ENCODE measurements at regions not wholly inside any gene's neighbourhood (a gene's known extent, or its start where the extent isn't known, plus 50 kb on each side); places are given as distances from the start of the nearest gene placed in this dataset.

- H3K9me3 ChIP-seq (ENCODE audit: control insufficient read depth in 2 of 2, insufficient read depth in 1 of 2, low read depth in 1 of 2, low read length in 1 of 2): no peaks in the 10 kb centered on the region
- H3K4me3 ChIP-seq (ENCODE audit: low read depth in 1 of 3, low read length in 3 of 3): no peak overlapping the region
- H3K27ac ChIP-seq (ENCODE audit: low read depth in 1 of 3, low read length in 2 of 3): no peak overlapping the region
- no peaks in the 10 kb centered on the region for H3K36me3 ChIP-seq (ENCODE audit: control insufficient read depth in 3 of 3, insufficient read depth in 2 of 3, low read depth in 1 of 3, low read length in 3 of 3)
- DNase-seq (no peak), FAIRE-seq (no peak)
- no peaks in the 10 kb centered on the region for H3K4me1 ChIP-seq (ENCODE audit: control insufficient read depth in 3 of 3, insufficient read depth in 2 of 3, low read depth in 1 of 3, low read length in 2 of 3)
- H3K27me3 ChIP-seq (ENCODE audit: control insufficient read depth in 3 of 3, insufficient read depth in 3 of 3, low read length in 3 of 3): no peaks in the 10 kb centered on the region
- WGBS, 3 donors: 68 to 78% (median 74%) methylated on average over 7 of the region's 7 CpGs
Measured at GRCh38 chr5:118606940-118607339, 381.4 kb downstream of the DTWD2 start.

GRCh38 chr5:118605761-118606160 lies 382.6 kb downstream of the DTWD2 start:
- DNase-seq (no peak), FAIRE-seq (no peak)
- Histone ChIP-seq H3K9me3 (ENCODE audit: control insufficient read depth in 2 of 2, insufficient read depth in 1 of 2, low read depth in 1 of 2, low read length in 1 of 2) (no peaks in the 10 kb centered on the region), H3K36me3 (ENCODE audit: control insufficient read depth in 3 of 3, insufficient read depth in 2 of 3, low read depth in 1 of 3, low read length in 3 of 3) (no peaks in the 10 kb centered on the region), H3K27me3 (ENCODE audit: control insufficient read depth in 3 of 3, insufficient read depth in 3 of 3, low read length in 3 of 3) (no peaks in the 10 kb centered on the region), H3K4me1 (ENCODE audit: control insufficient read depth in 3 of 3, insufficient read depth in 2 of 3, low read depth in 1 of 3, low read length in 2 of 3) (no peaks in the 10 kb centered on the region), H3K27ac (ENCODE audit: low read depth in 1 of 3, low read length in 2 of 3) (no peak overlapping the region), H3K4me3 (ENCODE audit: low read depth in 1 of 3, low read length in 3 of 3) (no peak overlapping the region)
- 81 to 95% (median 82%) methylated on average over 3 of the region's 3 CpGs for WGBS, 3 donors

GRCh38 chr5:118604106-118604505 lies 384.2 kb downstream of the DTWD2 start:
- H3K36me3 ChIP-seq (ENCODE audit: control insufficient read depth in 3 of 3, insufficient read depth in 2 of 3, low read depth in 1 of 3, low read length in 3 of 3): no peaks in the 10 kb centered on the region
- DNase-seq (no peak), FAIRE-seq (no peak)
- H3K27ac ChIP-seq (ENCODE audit: low read depth in 1 of 3, low read length in 2 of 3): no peak overlapping the region
- H3K4me1 ChIP-seq (ENCODE audit: control insufficient read depth in 3 of 3, insufficient read depth in 2 of 3, low read depth in 1 of 3, low read length in 2 of 3): no peaks in the 10 kb centered on the region
- 44 to 89% (median 65%) methylated on average over 2 of the region's 2 CpGs for WGBS, 3 donors
- no peak overlapping the region for H3K4me3 ChIP-seq (ENCODE audit: low read depth in 1 of 3, low read length in 3 of 3)
- no peaks in the 10 kb centered on the region for H3K27me3 ChIP-seq (ENCODE audit: control insufficient read depth in 3 of 3, insufficient read depth in 3 of 3, low read length in 3 of 3)
- no peaks in the 10 kb centered on the region for H3K9me3 ChIP-seq (ENCODE audit: control insufficient read depth in 2 of 2, insufficient read depth in 1 of 2, low read depth in 1 of 2, low read length in 1 of 2)

- Histone ChIP-seq H3K9me3 (ENCODE audit: control insufficient read depth in 2 of 2, insufficient read depth in 1 of 2, low read depth in 1 of 2, low read length in 1 of 2) (no peaks in the 10 kb centered on the region), H3K27ac (ENCODE audit: low read depth in 1 of 3, low read length in 2 of 3) (no peak overlapping the region), H3K4me1 (ENCODE audit: control insufficient read depth in 3 of 3, insufficient read depth in 2 of 3, low read depth in 1 of 3, low read length in 2 of 3) (no peaks in the 10 kb centered on the region), H3K36me3 (ENCODE audit: control insufficient read depth in 3 of 3, insufficient read depth in 2 of 3, low read depth in 1 of 3, low read length in 3 of 3) (no peaks in the 10 kb centered on the region), H3K4me3 (ENCODE audit: low read depth in 1 of 3, low read length in 3 of 3) (no peak overlapping the region), H3K27me3 (ENCODE audit: control insufficient read depth in 3 of 3, insufficient read depth in 3 of 3, low read length in 3 of 3) (no peaks in the 10 kb centered on the region)
- DNase-seq (no peak), FAIRE-seq (no peak)
- WGBS, 3 donors: 87 to 96% (median 87%) methylated on average over 3 of the region's 3 CpGs
Measured at GRCh38 chr5:118603278-118603677, 385.1 kb downstream of the DTWD2 start.

- DNase-seq: no peak
- H3K9me3 ChIP-seq (ENCODE audit: control insufficient read depth in 2 of 2, insufficient read depth in 1 of 2, low read depth in 1 of 2, low read length in 1 of 2): no peaks in the 10 kb centered on the region
- H3K4me1 ChIP-seq (ENCODE audit: control insufficient read depth in 3 of 3, insufficient read depth in 2 of 3, low read depth in 1 of 3, low read length in 2 of 3): no peaks in the 10 kb centered on the region
- no peak overlapping the region for H3K4me3 ChIP-seq (ENCODE audit: low read depth in 1 of 3, low read length in 3 of 3)
- H3K27ac ChIP-seq (ENCODE audit: low read depth in 1 of 3, low read length in 2 of 3): no peak overlapping the region
- FAIRE-seq: no peak
- no peaks in the 10 kb centered on the region for H3K27me3 ChIP-seq (ENCODE audit: control insufficient read depth in 3 of 3, insufficient read depth in 3 of 3, low read length in 3 of 3)
- WGBS, 3 donors: 82 to 88% (median 87%) methylated on average over 3 of the region's 3 CpGs
- H3K36me3 ChIP-seq (ENCODE audit: control insufficient read depth in 3 of 3, insufficient read depth in 2 of 3, low read depth in 1 of 3, low read length in 3 of 3): no peaks in the 10 kb centered on the region
Measured at GRCh38 chr5:118598311-118598710, 390.0 kb downstream of the DTWD2 start.

GRCh38 chr5:118597543-118597942 lies 390.8 kb downstream of the DTWD2 start:
- WGBS, 3 donors: 50 to 60% (median 60%) methylated on average over 3 of the region's 3 CpGs
- Histone ChIP-seq H3K27ac (ENCODE audit: low read depth in 1 of 3, low read length in 2 of 3) (no peak overlapping the region), H3K9me3 (ENCODE audit: control insufficient read depth in 2 of 2, insufficient read depth in 1 of 2, low read depth in 1 of 2, low read length in 1 of 2) (no peaks in the 10 kb centered on the region), H3K27me3 (ENCODE audit: control insufficient read depth in 3 of 3, insufficient read depth in 3 of 3, low read length in 3 of 3) (no peaks in the 10 kb centered on the region), H3K4me1 (ENCODE audit: control insufficient read depth in 3 of 3, insufficient read depth in 2 of 3, low read depth in 1 of 3, low read length in 2 of 3) (no peaks in the 10 kb centered on the region), H3K4me3 (ENCODE audit: low read depth in 1 of 3, low read length in 3 of 3) (no peak overlapping the region), H3K36me3 (ENCODE audit: control insufficient read depth in 3 of 3, insufficient read depth in 2 of 3, low read depth in 1 of 3, low read length in 3 of 3) (no peaks in the 10 kb centered on the region)
- no peak for FAIRE-seq
- no peak for DNase-seq

- Histone ChIP-seq H3K9me3 (ENCODE audit: control insufficient read depth in 2 of 2, insufficient read depth in 1 of 2, low read depth in 1 of 2, low read length in 1 of 2) (no peaks in the 10 kb centered on the region), H3K36me3 (ENCODE audit: control insufficient read depth in 3 of 3, insufficient read depth in 2 of 3, low read depth in 1 of 3, low read length in 3 of 3) (no peaks in the 10 kb centered on the region), H3K27me3 (ENCODE audit: control insufficient read depth in 3 of 3, insufficient read depth in 3 of 3, low read length in 3 of 3) (no peaks in the 10 kb centered on the region), H3K4me1 (ENCODE audit: control insufficient read depth in 3 of 3, insufficient read depth in 2 of 3, low read depth in 1 of 3, low read length in 2 of 3) (no peaks in the 10 kb centered on the region), H3K4me3 (ENCODE audit: low read depth in 1 of 3, low read length in 3 of 3) (no peak overlapping the region), H3K27ac (ENCODE audit: low read depth in 1 of 3, low read length in 2 of 3) (no peak overlapping the region)
- FAIRE-seq (no peak), DNase-seq (no peak)
- WGBS, 3 donors: 47 to 55% (median 54%) methylated on average over 4 of the region's 4 CpGs
Measured at GRCh38 chr5:118596255-118596654, 392.1 kb downstream of the DTWD2 start.

GRCh38 chr5:118593003-118593328 lies 395.4 kb downstream of the DTWD2 start:
- 57 to 70% (median 63%) methylated on average over 1 of the region's 1 CpG for WGBS, 3 donors
- no peaks in the 10 kb centered on the region for H3K27me3 ChIP-seq (ENCODE audit: control insufficient read depth in 3 of 3, insufficient read depth in 3 of 3, low read length in 3 of 3)
- H3K27ac ChIP-seq (ENCODE audit: low read depth in 1 of 3, low read length in 2 of 3): no peak overlapping the region
- DNase-seq: no peak
- H3K36me3 ChIP-seq (ENCODE audit: control insufficient read depth in 3 of 3, insufficient read depth in 2 of 3, low read depth in 1 of 3, low read length in 3 of 3): no peaks in the 10 kb centered on the region
- H3K4me1 ChIP-seq (ENCODE audit: control insufficient read depth in 3 of 3, insufficient read depth in 2 of 3, low read depth in 1 of 3, low read length in 2 of 3): no peaks in the 10 kb centered on the region
- no peaks in the 10 kb centered on the region for H3K9me3 ChIP-seq (ENCODE audit: control insufficient read depth in 2 of 2, insufficient read depth in 1 of 2, low read depth in 1 of 2, low read length in 1 of 2)
- H3K4me3 ChIP-seq (ENCODE audit: low read depth in 1 of 3, low read length in 3 of 3): no peak overlapping the region
- FAIRE-seq: no peak

GRCh38 chr5:118592229-118593002 lies 395.9 kb downstream of the DTWD2 start:
- Histone ChIP-seq H3K4me1 (ENCODE audit: control insufficient read depth in 3 of 3, insufficient read depth in 2 of 3, low read depth in 1 of 3, low read length in 2 of 3) (no peaks in the 10 kb centered on the region), H3K36me3 (ENCODE audit: control insufficient read depth in 3 of 3, insufficient read depth in 2 of 3, low read depth in 1 of 3, low read length in 3 of 3) (no peaks in the 10 kb centered on the region), H3K4me3 (ENCODE audit: low read depth in 1 of 3, low read length in 3 of 3) (no peak overlapping the region), H3K9me3 (ENCODE audit: control insufficient read depth in 2 of 2, insufficient read depth in 1 of 2, low read depth in 1 of 2, low read length in 1 of 2) (no peaks in the 10 kb centered on the region), H3K27me3 (ENCODE audit: control insufficient read depth in 3 of 3, insufficient read depth in 3 of 3, low read length in 3 of 3) (no peaks in the 10 kb centered on the region), H3K27ac (ENCODE audit: low read depth in 1 of 3, low read length in 2 of 3) (no peak overlapping the region)
- FAIRE-seq (no peak), DNase-seq (no peak)
- 54 to 81% (median 67%) methylated on average over 5 of the region's 5 CpGs for WGBS, 3 donors
